ENCODE measurements at regions not wholly inside any gene's neighbourhood (a gene's known extent, or its start where the extent isn't known, plus 50 kb on each side); places are given as distances from the start of the nearest gene placed in this dataset.

DNA sequence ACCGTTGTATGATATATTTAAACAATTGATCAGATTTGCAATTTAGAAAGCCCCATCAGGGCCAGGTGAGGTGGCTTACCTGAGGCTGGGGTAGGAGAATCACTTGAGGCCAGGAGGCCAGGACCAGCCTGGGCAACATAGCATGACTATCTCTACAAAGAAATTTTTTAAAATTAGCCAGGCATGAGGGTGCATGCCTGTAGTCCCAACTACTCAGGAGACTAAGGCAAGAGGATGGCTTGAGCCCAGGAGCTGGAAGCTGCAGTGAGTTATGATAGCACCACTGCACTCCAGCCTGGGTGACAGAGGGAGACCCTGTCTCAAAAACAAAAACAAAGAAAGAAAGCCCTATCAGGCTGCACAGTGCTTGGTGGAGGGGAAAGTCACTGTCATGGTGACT, 159.9 kb upstream of the RAB4A start:
- H3K27me3 ChIP-seq = peaks cover 0 to 11% (median 0%) of the 10 kb centered on the region in 9 donors
- 85 to 95% (median 87%) methylated on average over 1 of the region's 1 CpG for WGBS, 4 donors
- intact Hi-C loops (cut with DNase I) = no loop called here
- H3K36me3 ChIP-seq = no peaks in the 10 kb centered on the region
- H3K4me1 ChIP-seq = peaks cover 0 to 19% (median 0%) of the 10 kb centered on the region in 12 donors
- no peak overlapping the region for H3K27ac ChIP-seq
- H3K9me3 ChIP-seq = no peaks in the 10 kb centered on the region
- no peak for TF ChIP-seq POLR2A (IDR thresholded peaks at IDR 0.05)
- TF ChIP-seq, protein P1, sequence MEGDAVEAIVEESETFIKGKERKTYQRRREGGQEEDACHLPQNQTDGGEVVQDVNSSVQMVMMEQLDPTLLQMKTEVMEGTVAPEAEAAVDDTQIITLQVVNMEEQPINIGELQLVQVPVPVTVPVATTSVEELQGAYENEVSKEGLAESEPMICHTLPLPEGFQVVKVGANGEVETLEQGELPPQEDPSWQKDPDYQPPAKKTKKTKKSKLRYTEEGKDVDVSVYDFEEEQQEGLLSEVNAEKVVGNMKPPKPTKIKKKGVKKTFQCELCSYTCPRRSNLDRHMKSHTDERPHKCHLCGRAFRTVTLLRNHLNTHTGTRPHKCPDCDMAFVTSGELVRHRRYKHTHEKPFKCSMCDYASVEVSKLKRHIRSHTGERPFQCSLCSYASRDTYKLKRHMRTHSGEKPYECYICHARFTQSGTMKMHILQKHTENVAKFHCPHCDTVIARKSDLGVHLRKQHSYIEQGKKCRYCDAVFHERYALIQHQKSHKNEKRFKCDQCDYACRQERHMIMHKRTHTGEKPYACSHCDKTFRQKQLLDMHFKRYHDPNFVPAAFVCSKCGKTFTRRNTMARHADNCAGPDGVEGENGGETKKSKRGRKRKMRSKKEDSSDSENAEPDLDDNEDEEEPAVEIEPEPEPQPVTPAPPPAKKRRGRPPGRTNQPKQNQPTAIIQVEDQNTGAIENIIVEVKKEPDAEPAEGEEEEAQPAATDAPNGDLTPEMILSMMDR (IDR thresholded peaks at IDR 0.05) = no peak
- ATAC-seq (no peak), DNase-seq (no peak)
- no peak overlapping the region for H3K4me3 ChIP-seq

DNA sequence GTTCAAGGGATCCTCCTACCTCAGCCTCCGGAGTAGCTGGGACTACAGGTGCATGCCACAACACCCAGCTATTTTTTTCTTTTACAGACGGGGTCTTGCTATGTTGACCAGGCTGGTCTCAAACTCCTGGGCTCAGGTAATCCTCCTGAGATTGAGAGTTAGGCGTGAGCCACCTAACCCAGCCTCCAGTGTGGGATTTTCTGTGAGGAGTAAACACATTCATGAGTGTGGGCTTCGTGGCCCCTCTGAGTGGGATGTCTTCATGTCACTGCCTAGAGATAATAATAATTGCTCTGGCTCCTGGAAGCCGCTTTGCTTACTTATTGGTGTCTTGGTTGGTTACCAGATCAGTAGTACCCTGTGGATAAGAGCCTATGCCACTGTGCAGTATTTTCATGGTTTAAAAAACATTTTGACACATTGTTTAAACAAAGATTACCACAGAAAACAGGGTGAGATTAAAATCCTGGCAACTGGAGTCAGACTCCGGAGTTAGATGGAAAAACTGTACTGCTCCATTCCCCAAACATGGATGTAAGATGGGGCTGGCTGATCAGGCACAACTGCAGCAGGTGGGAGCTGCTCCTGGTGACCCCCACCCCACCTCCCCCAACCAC, 159.1 kb upstream of the RAB4A start:
- 82 to 91% (median 84%) methylated on average over 6 of the region's 6 CpGs for WGBS, 4 donors
- ATAC-seq = no peak
- no peak for TF ChIP-seq POLR2A (IDR thresholded peaks at IDR 0.05)
- intact Hi-C loops (cut with DNase I) = no loop called here
- Histone ChIP-seq H3K27me3 (peaks cover 0 to 11% (median 0%) of the 10 kb centered on the region in 9 donors), H3K9me3 (no peaks in the 10 kb centered on the region), H3K36me3 (no peaks in the 10 kb centered on the region), H3K4me1 (peaks cover 0 to 19% (median 0%) of the 10 kb centered on the region in 12 donors), H3K27ac (no peak overlapping the region), H3K4me3 (no peak overlapping the region)
- DNase-seq = no peak

DNA sequence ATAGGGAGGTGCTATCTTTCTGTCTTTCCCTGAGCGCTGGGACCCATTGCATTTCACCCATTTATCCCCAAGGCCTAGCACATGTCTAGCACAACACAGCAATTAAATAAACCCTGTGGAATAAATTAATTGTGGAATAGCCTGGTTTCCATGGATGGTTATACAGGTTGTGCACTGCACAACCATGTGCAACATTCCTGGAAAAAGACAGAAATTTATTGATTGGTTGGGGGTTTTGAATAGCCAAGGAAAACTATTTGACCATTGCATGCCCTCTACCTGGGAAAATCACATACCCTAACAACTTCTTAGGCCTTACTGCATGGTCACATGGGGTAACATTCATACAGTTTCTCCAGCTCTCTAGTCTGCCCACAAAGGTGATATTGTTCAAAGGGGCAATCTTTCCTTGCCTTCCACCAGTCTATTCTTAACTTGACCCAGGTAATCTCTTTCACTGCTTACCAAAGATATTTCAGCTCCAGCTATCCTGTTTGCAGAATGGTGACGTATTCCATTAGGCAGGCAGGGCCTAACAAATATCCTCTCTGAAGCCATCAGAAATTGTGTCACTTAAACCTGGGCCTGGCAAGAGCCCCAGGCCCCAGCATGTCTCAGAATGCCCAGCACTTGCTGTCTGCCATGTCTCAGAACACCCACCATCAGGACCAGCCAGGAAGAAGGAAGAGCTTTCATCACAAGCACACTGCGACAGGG, 157.9 kb upstream of the RAB4A start:
- ATAC-seq (no peak), DNase-seq (no peak)
- Histone ChIP-seq H3K27ac (no peak overlapping the region), H3K4me1 (peaks cover 0 to 19% (median 2%) of the 10 kb centered on the region in 12 donors), H3K9me3 (no peaks in the 10 kb centered on the region), H3K27me3 (peaks cover 0 to 11% (median 0%) of the 10 kb centered on the region in 9 donors), H3K4me3 (no peak overlapping the region), H3K36me3 (no peaks in the 10 kb centered on the region)
- intact Hi-C loops (cut with DNase I) = no loop called here
- TF ChIP-seq, protein P1 (IDR thresholded peaks at IDR 0.05) = no peak
- no peak for TF ChIP-seq POLR2A (IDR thresholded peaks at IDR 0.05)
- 93 to 98% (median 95%) methylated on average over 3 of the region's 3 CpGs for WGBS, 4 donors

DNA sequence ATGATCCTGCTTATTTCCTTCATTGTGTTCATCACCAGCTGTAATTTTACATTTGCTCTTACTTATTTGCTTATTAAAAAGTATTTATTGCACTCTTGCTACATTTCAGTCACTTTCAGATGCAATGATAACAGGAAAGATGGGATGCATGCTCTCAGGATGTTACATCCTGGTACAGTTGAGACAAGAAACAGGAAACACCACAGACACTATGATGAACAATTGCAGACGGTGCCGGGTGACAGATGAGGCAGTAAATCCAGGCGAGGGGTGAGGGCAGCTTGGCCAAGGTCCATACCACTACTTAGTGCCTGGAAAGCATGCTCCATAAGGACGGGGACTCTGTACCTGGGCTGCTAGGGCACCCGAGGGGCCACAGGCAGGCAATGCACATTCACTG, 156.6 kb upstream of the RAB4A start:
- H3K4me1 ChIP-seq = peaks cover 0 to 11% (median 3%) of the 10 kb centered on the region in 12 donors
- intact Hi-C loops (cut with DNase I) = no loop called here
- H3K36me3 ChIP-seq = no peaks in the 10 kb centered on the region
- no peak overlapping the region for H3K4me3 ChIP-seq
- 42 to 56% (median 50%) methylated on average over 4 to 5 of the region's 5 CpGs for WGBS, 4 donors
- no peaks in the 10 kb centered on the region for H3K9me3 ChIP-seq
- TF ChIP-seq POLR2A (IDR thresholded peaks at IDR 0.05) = no peak
- TF ChIP-seq, protein P1 (IDR thresholded peaks at IDR 0.05) = no peak
- DNase-seq (no peak), ATAC-seq (no peak)
- H3K27ac ChIP-seq = peak overlapping the region in 1 of 12 donors; percentile 63
- H3K27me3 ChIP-seq = peaks cover 0 to 11% (median 0%) of the 10 kb centered on the region in 9 donors
